ENCODE measurements at regions not wholly inside any gene's neighbourhood (a gene's known extent, or its start where the extent isn't known, plus 50 kb on each side); places are given as distances from the start of the nearest gene placed in this dataset.
"Not testable (repeated sequence)": the region's sequence is repeated elsewhere in the genome, so short reads cannot be mapped to it uniquely, and the experiment has no call there.

- Histone ChIP-seq H3K27me3 (ENCODE audit: control insufficient read depth, insufficient read depth, low read length) (no peaks in the 10 kb centered on the region), H3K4me1 (ENCODE audit: control insufficient read depth in 2 of 3, insufficient read depth in 2 of 3, low read depth in 1 of 3, low read length in 3 of 3) (no peaks in the 10 kb centered on the region), H3K36me3 (ENCODE audit: control insufficient read depth in 2 of 3, insufficient read depth in 3 of 3, low read length in 3 of 3) (no peaks in the 10 kb centered on the region), H3K4me3 (ENCODE audit: low read length in 3 of 3) (no peak overlapping the region), H3K9ac (ENCODE audit: low read length in 3 of 3) (no peak overlapping the region), H3K9me3 (ENCODE audit: control insufficient read depth in 2 of 3, insufficient read depth in 1 of 3, low read length in 3 of 3) (no peaks in the 10 kb centered on the region), H3K27ac (ENCODE audit: low read depth in 2 of 2, low read length in 2 of 2) (no peak overlapping the region)
- peak in 2 of 5 donors; percentile 25 to 66 for DNase-seq
- FAIRE-seq, result no peak
- intact Hi-C loops (cut with DNase I), result no loop called here
- TF ChIP-seq CTCF (IDR thresholded peaks at IDR 0.05; ENCODE audit: borderline replicate concordance, extremely low read depth, insufficient read depth), result no peak
Observed at GRCh38 chr14:84090837-84091236, 1439.1 kb upstream of the FLRT2 start.

DNA sequence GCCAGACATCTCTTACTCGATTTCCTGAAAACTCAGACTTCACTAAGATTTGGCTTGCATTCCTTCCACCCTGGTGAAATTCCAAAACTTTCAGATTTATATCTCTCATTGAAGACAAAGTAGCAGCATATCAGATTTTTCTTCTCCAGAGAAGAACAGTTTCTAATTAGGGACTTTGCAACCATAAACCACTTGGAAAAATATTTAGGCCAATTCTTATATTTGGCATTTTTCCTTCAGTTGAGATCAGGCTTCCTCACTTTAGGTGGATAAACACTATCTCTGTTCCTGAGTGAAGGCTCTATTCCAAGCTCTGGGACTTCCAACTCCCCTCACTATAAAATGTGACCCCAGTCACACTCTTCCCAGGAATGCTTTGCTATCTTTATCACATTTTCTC is 1434.3 kb upstream of the FLRT2 start:
- Histone ChIP-seq H3K9me3 (ENCODE audit: control insufficient read depth in 2 of 3, insufficient read depth in 1 of 3, low read length in 3 of 3) (no peaks in the 10 kb centered on the region), H3K36me3 (ENCODE audit: control insufficient read depth in 2 of 3, insufficient read depth in 3 of 3, low read length in 3 of 3) (no peaks in the 10 kb centered on the region), H3K27me3 (ENCODE audit: control insufficient read depth, insufficient read depth, low read length) (no peaks in the 10 kb centered on the region), H3K27ac (ENCODE audit: low read depth in 2 of 2, low read length in 2 of 2) (no peak overlapping the region), H3K9ac (ENCODE audit: low read length in 3 of 3) (no peak overlapping the region), H3K4me1 (ENCODE audit: control insufficient read depth in 2 of 3, insufficient read depth in 2 of 3, low read depth in 1 of 3, low read length in 3 of 3) (no peaks in the 10 kb centered on the region), H3K4me3 (ENCODE audit: low read length in 3 of 3) (no peak overlapping the region)
- FAIRE-seq (no peak), DNase-seq (peak in 2 of 5 donors; percentile 10 to 19)
- TF ChIP-seq CTCF (IDR thresholded peaks at IDR 0.05; ENCODE audit: borderline replicate concordance, extremely low read depth, insufficient read depth), result no peak
- intact Hi-C loops (cut with DNase I), result no loop called here

- no peak overlapping the region for H3K27ac ChIP-seq (ENCODE audit: low read depth in 2 of 2, low read length in 2 of 2)
- intact Hi-C loops (cut with DNase I), result no loop called here
- H3K9ac ChIP-seq (ENCODE audit: low read length in 3 of 3), result no peak overlapping the region
- peaks cover 0 to 2% (median 0%) of the 10 kb centered on the region in 3 donors for H3K9me3 ChIP-seq (ENCODE audit: control insufficient read depth in 2 of 3, insufficient read depth in 1 of 3, low read length in 3 of 3)
- no peak overlapping the region for H3K4me3 ChIP-seq (ENCODE audit: low read length in 3 of 3)
- DNase-seq, result no peak
- H3K36me3 ChIP-seq (ENCODE audit: control insufficient read depth in 2 of 3, insufficient read depth in 3 of 3, low read length in 3 of 3), result no peaks in the 10 kb centered on the region
- H3K4me1 ChIP-seq (ENCODE audit: control insufficient read depth in 2 of 3, insufficient read depth in 2 of 3, low read depth in 1 of 3, low read length in 3 of 3), result no peaks in the 10 kb centered on the region
- TF ChIP-seq CTCF (IDR thresholded peaks at IDR 0.05; ENCODE audit: borderline replicate concordance, extremely low read depth, insufficient read depth), result no peak
- no peaks in the 10 kb centered on the region for H3K27me3 ChIP-seq (ENCODE audit: control insufficient read depth, insufficient read depth, low read length)
- peak; percentile 25 for FAIRE-seq
Observed at GRCh38 chr14:84098261-84098660, 1431.7 kb upstream of the FLRT2 start.

DNA sequence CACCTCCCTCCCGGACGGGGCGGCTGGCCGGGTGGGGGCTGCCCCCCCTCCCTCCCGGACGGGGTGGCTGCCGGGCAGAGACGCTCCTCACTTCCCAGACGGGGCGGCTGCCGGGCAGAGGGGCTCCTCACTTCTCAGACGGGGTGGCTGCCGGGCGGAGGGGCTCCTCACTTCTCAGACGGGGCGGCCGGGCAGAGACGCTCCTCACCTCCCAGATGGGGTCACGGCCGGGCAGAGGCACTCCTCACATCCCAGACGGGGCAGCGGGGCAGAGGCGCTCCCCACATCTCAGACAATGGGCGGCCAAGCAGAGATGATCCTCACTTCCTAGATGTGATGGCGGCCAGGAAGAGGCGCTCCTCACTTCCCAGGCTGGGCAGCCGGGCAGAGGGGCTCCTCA is 1430.4 kb upstream of the FLRT2 start:
- DNase-seq; H3K9me3 ChIP-seq (ENCODE audit: control insufficient read depth in 2 of 3, insufficient read depth in 1 of 3, low read length in 3 of 3); H3K27me3 ChIP-seq (ENCODE audit: control insufficient read depth, insufficient read depth, low read length); intact Hi-C loops (cut with DNase I); H3K27ac ChIP-seq (ENCODE audit: low read depth in 2 of 2, low read length in 2 of 2); H3K36me3 ChIP-seq (ENCODE audit: control insufficient read depth in 2 of 3, insufficient read depth in 3 of 3, low read length in 3 of 3); H3K9ac ChIP-seq (ENCODE audit: low read length in 3 of 3); FAIRE-seq; H3K4me1 ChIP-seq (ENCODE audit: control insufficient read depth in 2 of 3, insufficient read depth in 2 of 3, low read depth in 1 of 3, low read length in 3 of 3); H3K4me3 ChIP-seq (ENCODE audit: low read length in 3 of 3): not testable (repeated sequence)

Measured in kidney (tissue), 13 donors.